CD4-positive, alpha-beta T cell treated with Interleukin-15 for 4 hours (primary cell): ENCODE measurements at regions not wholly inside any gene's neighbourhood (a gene's known extent, or its start where the extent isn't known, plus 50 kb on each side); places are given as distances from the start of the nearest gene placed in this dataset.
"Not testable (repeated sequence)": the region's sequence is repeated elsewhere in the genome, so short reads cannot be mapped to it uniquely, and the experiment has no call there.

Source experiments
- DNase-seq: peaks from one replicate; pipeline ENCODE4 v3.0.0-alpha.2; 2020; ENCODE audit warnings: low spot score

DNA sequence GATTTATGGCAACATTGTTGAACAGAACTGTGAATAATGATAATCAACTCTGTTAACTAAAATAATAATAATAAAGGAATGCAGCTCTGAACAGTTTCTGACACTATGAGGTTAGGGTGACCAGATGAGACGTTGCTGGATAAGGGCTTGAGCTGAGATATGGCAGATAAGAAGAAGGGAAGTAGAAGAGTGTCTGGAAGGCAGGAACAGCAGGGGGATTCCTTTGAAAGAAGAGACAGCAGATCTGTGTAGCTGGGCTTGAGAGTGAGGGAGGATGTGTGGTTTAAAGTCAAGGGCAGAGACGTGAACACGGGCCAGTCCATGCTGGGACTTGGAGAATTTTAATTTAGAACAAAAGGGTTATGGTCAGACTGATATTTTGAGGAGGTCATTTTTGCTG lies 273.1 kb upstream of the SLC14A2 start:
- no peak for DNase-seq

DNA sequence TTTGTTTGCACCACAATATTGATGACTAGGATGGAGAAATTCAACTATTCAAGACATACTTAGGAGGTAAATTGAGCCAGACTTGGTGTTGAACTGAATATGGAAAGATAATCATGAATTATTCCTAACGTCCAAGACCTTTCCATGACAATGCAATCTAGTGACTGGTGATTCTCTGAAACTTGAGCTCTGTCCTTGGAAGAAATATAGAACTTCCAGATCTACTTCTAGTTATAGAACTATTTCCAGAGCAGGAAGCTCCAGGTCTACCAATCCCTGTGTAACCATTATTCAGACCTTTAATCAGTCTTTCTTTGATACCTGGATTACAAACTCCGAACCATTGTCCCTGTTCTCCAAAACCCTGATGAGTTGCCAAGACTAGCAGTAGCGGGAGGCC lies 272.6 kb upstream of the SLC14A2 start:
- no peak for DNase-seq

DNA sequence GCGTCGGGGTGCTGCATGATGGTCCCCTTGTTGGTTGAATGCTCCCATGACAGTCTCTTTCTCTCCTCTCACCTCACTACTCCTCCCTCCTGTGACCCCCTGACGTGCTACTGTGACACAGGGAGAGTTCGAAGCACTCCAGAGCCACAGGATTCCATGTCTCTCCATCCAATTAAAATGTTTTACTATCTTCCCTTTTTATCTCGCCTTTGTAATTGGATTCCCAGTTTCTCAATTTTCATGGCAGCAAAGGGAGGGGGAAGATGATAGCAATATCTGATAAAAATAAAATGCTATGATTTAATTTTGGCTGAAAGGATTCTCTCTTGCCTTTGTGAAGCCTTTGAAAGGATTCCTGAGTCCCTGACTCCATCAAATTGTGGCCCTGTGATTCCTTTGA lies 271.9 kb upstream of the SLC14A2 start:
- DNase-seq: no peak

DNA sequence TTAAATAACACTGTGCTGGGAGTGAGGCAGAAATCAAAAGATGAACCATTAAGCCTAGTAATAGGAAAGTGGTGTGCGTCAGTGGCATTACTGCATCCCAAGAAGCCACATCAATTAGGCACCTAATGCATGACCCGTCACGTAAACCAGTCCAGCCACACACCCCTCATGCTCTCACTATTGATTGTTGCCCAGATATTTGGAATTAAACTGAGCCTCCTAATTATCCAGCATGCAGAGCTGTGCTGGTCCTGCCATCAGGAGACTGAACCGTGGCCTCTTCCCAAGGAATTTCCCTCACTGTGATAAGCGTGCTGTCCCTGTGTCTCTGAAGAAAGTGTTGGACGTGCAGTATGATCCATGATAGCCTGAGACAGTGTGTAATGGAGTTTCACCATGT lies 270.6 kb upstream of the SLC14A2 start:
- DNase-seq: not testable (repeated sequence)

DNA sequence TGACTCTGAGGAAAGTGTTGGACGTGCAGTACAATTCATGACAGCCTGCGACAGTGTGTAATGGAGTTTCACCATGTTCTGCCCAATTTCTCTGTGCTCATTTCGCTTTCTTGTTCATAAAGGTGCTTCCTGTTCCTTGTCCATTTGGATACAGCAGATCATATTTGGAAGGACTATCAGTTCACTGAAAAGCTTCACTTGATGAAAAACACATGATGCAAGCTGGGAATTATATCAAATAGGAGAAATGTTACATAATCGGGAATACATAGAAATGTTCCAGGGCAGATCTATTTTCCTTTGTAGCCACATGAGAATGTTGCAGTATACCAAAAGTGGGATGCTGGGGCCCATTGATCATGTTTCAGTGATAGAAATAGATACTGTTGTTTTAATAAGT lies 266.3 kb upstream of the SLC14A2 start:
- no peak for DNase-seq

DNA sequence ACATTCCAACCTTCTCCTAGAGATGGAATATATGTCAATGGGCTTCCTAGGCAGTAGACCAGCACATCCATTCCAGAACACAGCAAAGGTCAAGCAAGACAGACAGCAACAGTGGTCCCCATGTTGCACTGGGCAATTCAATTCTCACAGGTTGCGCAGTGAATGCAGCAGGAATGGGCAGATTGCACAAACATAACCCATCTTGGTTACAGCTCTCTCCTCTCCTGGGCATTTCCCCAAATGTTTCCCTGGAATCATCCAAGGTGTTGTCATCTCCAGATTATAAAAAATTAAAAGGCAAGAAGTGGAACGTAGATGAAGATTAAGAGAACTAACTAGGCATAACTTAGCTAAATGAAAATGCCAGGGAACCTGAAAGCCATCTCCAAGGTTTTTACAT lies 265.8 kb upstream of the SLC14A2 start:
- DNase-seq: no peak

DNA sequence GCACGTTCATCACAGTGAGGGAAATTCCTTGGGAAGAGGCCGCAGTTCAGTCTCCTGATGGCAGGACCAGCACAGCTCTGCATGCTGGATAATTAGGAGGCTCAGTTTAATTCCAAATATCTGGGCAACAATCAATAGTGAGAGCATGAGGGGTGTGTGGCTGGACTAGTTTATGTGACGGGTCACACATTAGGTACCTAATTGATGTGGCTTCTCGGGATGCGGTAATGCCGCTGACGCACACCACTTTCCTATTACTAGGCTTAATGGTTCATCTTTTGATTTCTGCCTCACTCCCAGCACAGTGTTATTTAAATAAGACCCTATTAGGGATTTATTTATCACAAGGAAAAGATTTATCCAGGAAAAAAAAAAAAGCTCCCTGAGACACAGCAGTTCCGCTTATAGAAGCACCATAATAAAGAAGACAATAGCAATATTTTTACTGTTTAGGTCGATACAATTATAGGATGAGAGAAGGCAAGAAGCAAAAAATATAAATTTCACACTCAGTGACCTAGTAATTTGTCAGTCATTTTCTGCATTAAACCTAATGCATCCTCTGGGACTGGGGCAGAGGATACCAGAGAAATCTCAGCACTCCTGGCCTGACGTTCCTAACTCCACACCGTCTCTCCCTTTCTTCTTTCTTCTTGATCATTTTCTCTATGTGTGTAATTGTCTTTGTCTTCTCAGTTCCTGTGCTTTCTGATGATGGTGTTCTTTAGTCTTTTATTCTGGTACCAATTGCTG lies 264.7 kb upstream of the SLC14A2 start:
- DNase-seq: no peak

DNA sequence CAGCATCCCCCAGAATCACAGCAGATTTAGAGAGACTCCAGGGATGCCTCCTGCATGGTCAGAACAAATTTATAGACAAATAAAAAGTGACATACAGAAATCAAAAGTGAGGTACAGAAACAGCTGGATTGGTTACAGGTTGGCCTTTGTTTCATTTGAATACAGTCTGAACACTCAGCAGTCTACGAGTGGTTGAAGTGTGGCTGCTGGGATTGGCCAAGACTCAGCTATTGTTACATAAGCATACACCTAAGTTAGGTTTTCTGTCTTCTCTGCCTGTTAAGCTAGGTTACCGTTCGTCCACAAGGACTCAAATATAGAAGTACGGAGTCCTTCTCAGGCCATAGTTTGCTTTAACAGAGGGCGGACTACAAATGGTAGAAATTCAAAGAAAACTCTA lies 262.4 kb upstream of the SLC14A2 start:
- no peak for DNase-seq

DNA sequence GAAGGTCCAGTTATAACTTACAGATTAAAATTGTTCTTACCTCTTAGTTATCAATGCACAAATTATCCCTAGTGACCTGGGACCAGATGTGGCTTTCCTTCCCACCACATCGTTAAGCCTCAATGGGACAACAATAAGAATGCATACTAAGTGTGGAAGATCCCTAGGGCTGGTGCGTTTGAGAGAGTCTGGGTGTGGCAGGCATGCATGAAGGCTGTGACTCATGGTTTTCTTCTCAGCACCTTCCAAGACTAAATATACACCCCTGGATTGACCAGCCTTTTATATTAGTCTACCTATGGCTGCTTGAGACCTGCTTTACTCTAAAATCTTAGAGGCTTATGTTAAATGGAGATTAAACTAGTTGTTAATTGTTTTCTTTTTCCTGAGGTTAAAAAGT lies 261.7 kb upstream of the SLC14A2 start:
- no peak for DNase-seq

DNA sequence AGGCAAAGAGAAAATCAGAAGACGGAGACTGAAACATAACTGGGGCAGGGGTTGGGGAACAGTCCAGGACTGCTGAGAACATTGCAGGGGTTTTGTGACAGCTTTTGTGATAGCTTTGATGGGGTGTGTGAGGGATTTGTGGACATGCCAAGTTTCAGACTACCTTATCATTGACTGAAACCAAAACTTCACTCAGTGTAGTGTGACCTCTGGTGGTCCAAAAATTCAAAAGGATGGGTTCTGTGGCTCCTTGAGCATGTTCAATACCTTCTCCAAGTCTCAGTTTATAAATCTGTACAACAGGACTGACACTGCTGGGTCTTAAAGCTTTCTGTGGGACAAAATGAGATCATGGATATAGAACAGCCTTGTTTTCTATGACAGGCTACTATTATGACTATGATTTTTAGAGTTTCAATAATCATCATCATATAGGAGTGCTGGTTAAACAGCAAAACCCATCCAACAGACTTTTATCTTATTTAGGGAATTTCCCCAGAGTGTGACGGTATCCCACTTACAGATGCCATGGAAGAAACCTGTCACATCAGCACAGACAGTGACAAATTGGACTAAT lies 259.2 kb upstream of the SLC14A2 start:
- no peak for DNase-seq

DNA sequence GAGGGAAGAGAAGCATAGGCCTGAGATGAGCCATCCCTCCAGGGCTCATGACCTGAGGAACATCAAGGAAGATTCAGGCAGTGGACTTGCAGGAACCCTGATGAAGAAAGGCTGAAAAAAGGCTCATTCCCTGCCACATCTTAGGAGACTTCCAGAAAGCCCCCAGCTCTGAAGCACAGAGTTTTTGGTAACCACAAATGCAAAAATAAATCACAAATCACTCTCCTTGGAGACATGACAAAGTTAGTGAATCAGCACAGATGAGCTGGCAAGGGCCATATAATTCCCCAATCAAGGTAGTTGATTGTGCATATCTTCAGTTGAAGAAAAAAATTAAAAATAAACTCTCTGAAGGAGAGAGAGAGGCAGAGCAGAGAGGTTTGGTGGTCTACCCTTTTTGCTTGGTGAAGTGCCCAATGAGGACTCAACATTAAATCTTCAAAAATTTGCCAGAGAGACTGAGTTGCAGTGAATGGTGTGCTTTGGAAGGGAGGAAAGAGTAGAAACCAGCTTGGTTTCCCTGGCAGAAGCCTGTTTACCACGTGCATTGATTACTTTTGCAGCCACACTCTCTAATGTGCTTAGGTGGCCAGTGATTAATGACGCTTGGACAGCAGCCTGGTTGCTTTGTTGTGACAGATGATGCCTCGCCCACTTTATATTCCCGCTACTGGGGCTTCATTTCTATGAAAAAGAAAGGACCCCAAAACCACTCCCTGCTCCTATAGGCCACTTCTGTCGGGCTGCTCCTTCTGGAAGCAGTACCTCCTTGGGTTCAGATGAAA lies 257.4 kb upstream of the SLC14A2 start:
- DNase-seq: no peak

DNA sequence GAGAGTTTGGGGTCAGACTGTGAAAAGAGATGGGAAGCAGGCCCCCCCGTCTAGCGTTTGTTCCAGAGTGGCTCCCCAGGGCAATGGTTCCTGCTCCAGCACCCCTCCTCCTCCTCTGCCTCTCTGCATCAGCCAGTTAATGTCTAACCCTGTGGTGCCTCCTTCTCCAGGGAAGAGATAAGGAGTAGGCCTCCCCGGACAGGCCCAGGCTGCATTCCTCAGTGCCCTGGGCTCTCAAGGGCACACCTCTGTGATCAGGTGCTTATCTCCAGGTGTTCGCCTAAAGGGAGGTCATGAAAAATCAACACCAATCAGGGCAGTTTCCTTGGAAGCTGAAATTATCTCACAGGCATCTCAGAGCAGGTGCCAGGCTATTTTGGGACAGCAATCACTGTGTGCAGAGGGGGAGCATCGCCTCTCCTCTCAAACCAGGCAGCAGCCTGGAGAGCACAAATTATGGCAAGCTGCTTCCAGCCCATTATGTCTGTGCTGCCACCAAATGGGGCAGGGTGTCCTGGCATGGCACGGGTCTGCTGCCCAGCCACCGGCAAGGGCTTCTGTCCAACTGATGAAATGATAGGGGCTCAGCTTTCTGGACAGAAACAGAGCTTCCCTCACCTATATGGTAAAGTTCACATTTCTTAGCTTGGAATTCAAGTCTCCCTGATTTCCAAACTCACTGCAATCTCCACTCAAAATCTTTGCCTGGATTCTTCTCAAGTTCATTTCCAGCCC lies 255.8 kb upstream of the SLC14A2 start:
- no peak for DNase-seq

DNA sequence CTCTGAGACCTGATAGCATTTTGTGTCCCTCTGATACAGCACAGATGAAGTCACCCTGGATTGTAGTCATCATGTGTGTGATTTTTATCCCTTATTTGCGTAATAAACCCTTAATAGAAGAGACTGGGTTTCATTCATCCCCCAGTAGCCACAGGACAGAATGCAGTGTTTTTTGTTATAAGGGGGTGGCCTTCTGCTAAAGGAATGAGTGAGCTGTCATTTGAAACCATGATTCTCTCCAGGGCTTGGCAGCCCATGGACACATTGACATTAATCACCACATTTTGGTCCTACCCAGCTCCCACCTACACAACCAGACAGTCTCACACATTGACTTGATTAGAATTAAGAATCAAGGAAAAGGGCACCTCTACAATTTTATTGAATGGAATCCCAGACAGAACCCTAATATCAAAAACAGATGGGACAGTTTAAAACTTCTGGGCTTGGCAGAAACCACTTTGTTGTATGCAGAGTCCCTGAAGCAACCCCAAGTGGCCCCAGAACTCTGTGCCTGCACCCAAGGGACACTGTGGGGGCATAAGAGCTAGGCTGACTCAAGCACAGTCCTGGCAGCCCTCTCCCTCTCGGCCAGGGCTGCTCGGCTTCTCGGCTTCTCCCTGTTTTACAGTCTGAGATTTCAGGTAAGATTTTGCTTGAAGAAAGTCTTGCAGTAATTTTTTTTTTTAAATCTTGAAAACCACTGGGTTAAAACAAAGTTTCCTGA lies 254.0 kb upstream of the SLC14A2 start:
- no peak for DNase-seq

DNA sequence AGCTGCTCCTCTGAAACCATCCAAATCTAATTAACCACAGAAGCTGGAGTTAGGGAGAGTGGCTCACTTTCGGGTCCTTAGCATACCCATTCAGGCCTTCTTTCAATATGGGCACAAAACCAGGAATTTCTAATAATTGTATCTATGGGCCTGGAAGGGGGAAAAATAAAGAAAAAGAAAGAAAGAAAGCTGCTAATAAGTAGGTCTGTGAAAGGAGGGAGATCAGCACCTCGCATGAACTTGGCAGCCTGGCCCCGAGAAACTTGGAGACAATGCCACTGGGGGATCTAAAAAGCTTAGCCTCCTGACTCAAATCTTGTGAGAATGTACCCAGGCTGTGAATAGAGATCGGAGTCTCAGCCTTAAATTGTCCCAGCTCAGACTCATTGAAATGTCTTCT lies 252.1 kb upstream of the SLC14A2 start:
- DNase-seq: no peak

DNA sequence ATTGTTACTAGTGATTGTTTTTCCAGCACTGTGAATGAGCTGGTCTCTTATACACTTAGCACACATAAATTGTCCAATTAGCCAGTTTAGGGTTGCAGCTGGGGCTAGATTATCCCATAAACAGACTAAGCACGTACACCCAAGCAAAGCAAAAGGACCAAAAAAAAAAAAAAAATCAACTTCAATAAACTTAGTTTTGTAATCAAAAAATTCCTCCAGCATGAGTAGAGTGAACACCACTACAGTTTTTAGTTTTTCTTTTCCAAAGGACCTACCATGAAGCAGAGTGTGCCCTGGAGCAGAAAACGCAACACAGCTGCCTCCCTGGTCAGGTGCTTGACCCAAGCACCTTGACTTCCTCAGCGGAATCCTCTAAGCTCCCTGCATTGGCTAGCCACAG lies 249.4 kb upstream of the SLC14A2 start:
- no peak for DNase-seq

DNA sequence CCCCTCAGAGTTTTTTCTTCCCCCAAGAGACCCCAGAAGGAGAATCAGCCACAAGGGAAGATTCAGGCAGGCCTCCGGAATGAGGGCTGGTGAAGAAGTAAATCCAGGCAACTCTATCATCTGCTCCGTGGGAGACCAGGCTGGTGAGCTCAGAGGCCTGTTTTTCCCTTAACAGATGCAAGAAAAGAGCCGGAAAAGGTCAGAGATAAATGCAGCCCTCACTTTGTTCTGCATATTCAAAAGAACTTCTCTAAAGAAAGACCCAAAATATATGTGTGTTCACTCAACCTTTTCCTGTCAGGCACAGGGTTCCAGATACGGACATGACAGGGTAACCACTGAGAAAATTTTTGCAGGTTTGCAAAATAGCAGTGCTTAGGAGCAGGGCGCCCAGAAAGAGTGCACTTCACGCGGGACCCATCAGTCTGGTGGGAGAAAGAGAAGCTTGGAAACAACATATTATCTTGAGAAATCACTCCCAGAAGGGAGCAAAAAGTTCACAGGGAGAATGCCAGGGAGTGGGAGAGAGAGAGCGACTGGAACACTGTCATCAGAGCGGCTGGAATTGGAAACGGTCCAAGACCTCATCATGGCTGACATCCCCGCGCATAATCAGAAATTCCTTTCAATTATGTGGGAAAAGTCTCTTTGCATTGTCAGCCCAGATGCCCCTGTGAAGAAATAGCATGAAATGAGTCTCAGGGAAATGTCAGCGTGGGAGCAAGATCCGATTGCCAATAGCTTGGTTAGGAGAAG lies 244.8 kb upstream of the SLC14A2 start:
- DNase-seq: no peak

DNA sequence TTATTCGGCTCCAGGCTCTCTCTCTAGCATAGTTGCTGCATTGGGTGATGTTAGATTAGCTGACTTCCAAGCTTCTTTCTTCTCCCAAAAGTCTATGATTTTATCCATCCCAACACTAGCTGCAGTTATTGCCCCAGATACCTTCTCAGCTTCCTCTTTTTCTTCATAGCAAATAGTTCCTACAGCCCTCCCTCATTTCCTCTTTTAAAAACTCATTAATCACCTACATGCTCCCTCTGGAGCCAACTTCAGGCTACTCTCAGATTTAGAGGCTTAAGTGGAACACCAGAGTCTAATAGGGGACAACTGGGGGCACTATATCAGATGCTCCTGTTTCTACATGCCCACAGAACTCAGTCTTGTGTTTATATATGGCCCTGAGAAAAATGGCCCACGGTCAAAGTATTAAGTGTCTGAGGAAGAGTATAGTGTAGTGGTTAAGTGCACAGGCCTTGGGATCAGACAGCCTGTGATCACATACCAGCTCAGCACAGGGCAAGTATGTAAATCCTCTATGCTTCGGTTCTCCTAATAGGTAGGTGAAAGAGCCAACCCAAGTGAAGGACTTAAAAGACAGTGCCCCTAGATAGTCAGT lies 241.9 kb upstream of the SLC14A2 start:
- no peak for DNase-seq

DNA sequence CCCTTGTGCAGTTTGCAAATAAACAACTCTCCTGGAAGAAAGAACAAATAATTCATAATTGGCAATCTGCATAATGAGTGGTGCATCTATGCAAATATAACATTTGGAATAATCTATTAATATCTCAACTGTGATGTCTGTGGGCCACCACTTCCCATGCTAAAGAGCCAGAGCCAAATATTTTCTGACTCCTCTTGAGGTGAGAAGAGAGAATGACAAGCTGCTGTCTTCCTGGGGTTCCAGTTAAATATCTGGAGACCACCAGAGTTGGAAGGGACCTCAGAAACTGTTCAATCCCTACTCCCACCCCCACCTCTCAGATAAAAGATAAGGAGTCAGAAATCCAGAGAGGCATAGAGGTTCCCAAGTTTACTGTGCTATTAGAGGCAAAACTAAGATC lies 241.0 kb upstream of the SLC14A2 start:
- DNase-seq: no peak

DNA sequence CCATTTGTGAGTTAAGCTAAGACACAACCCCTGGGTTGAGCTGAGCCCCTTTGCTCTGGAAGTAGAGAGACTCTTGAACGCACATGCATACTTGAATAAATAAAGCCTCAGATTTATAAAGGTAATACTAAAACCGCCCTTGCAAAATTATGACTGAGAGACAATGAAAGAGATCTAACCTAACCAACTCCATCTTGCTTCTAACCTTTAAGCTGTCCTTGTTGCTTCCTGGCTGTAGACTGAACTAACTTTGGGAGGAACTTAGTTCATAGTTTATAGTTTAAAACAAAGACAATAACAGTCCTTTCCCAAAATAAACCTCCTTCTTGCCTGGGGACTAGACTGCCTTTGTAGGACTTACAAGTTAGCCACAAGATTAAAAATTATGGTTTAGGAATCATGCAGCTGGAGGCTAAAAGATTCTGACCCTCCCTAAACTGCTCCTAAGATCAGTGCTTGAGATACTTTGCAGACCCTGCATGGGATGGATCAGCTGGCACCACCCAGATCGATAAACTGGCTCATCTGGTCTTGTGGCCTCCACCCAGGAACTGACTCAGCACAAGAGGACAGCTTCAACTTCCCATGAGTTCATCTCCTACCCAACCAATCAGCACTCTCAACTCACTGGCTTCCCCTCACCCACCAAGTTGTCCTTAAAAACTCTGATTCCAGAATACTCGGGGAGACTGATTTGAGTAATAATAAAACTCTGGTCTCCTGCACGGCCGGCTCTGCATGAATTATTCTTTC lies 240.2 kb upstream of the SLC14A2 start:
- DNase-seq: no peak

DNA sequence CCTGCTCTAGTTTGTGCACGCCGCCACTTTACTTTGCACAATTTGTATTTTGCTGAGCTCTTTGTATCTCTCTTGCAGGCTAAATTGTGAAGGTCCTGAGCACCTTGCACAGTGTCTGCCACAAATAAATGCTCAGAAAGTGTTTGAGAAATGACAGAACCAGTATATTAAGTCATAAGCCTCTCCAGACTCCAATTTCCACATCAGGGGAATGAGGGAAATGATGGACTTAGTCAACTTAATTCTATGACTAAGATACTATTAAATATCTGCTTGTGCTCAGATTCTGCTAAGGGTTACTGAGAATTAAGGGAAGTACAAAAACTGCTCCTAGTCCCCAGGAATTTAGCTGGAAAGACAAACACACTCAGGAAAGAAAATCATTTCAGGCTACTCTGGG lies 239.1 kb upstream of the SLC14A2 start:
- DNase-seq: no peak
